Neural crest cell (in vitro differentiated cells): ENCODE measurements at regions not wholly inside any gene's neighbourhood (a gene's known extent, or its start where the extent isn't known, plus 50 kb on each side); places are given as distances from the start of the nearest gene placed in this dataset.

Source experiments
- DNase-seq: peaks from one replicate; pipeline ENCODE4 v3.0.0; 2021; ENCODE audit warnings: low read depth, mixed read lengths, low spot score
- H3K27ac Mint-ChIP-seq: one replicate; pipeline ENCODE4 v1.8.0; 2021; ENCODE audit warnings: mild to moderate bottlenecking, mixed read lengths; ENCODE audit not compliant: unreplicated experiment
- H3K27me3 Mint-ChIP-seq: 2 replicates; pipeline ENCODE4 v1.8.0; 2021; ENCODE audit warnings: low read depth, mild to moderate bottlenecking, mixed read lengths
- H3K36me3 Mint-ChIP-seq: 2 replicates; pipeline ENCODE4 v1.8.0; 2021; ENCODE audit warnings: low read depth, mild to moderate bottlenecking, mixed read lengths
- H3K4me1 Mint-ChIP-seq: 2 replicates; pipeline ENCODE4 v1.8.0; 2021; ENCODE audit warnings: mixed read lengths
- H3K4me3 Mint-ChIP-seq: one replicate; pipeline ENCODE4 v1.8.0; 2021; ENCODE audit warnings: mild to moderate bottlenecking, mixed read lengths
- H3K9me3 Mint-ChIP-seq: 2 replicates; pipeline ENCODE4 v1.8.0; 2021; ENCODE audit warnings: mixed read lengths
- CTCF ChIP-seq: fragments of 200-600 bp; sonication (generic); conservative IDR thresholded peaks from 2 replicates; pipeline ENCODE4 v1.5.0; 2021; ENCODE audit warnings: antibody characterized with exemption, mild to moderate bottlenecking

GRCh38 chr17:5948811-5949210 is 121.4 kb upstream of the WSCD1 start:
- Mint-ChIP-seq H3K36me3 (no peaks in the 10 kb centered on the region), H3K4me1 (peaks cover 6% of the 10 kb centered on the region), H3K27me3 (peaks cover 8% of the 10 kb centered on the region), H3K9me3 (peaks cover 11% of the 10 kb centered on the region), H3K27ac (no peak overlapping the region), H3K4me3 (no peak overlapping the region)
- no peak for TF ChIP-seq CTCF
- no peak for DNase-seq

GRCh38 chr17:5950878-5951277 is 119.3 kb upstream of the WSCD1 start:
- Mint-ChIP-seq H3K4me1 (peaks cover 6% of the 10 kb centered on the region), H3K9me3 (peaks cover 12% of the 10 kb centered on the region), H3K27ac (no peak overlapping the region), H3K36me3 (no peaks in the 10 kb centered on the region), H3K4me3 (no peak overlapping the region), H3K27me3 (peaks cover 8% of the 10 kb centered on the region)
- DNase-seq: no peak
- TF ChIP-seq CTCF: no peak

- Mint-ChIP-seq H3K9me3 (peaks cover 10% of the 10 kb centered on the region), H3K4me3 (no peak overlapping the region), H3K36me3 (no peaks in the 10 kb centered on the region), H3K27ac (peak overlapping the region; percentile 46), H3K4me1 (peaks cover 6% of the 10 kb centered on the region), H3K27me3 (peaks cover 8% of the 10 kb centered on the region)
- DNase-seq: no peak
- TF ChIP-seq CTCF: no peak
Observed at GRCh38 chr17:5951912-5952311, 118.3 kb upstream of the WSCD1 start.

GRCh38 chr17:5952518-5952917 is 117.7 kb upstream of the WSCD1 start:
- Mint-ChIP-seq H3K9me3 (peaks cover 10% of the 10 kb centered on the region), H3K4me1 (peaks cover 6% of the 10 kb centered on the region), H3K27me3 (peaks cover 8% of the 10 kb centered on the region), H3K27ac (no peak overlapping the region), H3K4me3 (no peak overlapping the region), H3K36me3 (no peaks in the 10 kb centered on the region)
- DNase-seq: no peak
- TF ChIP-seq CTCF: no peak

- DNase-seq: no peak
- no peaks in the 10 kb centered on the region for H3K27me3 Mint-ChIP-seq
- no peaks in the 10 kb centered on the region for H3K36me3 Mint-ChIP-seq
- H3K4me1 Mint-ChIP-seq: peaks cover 7% of the 10 kb centered on the region
- no peak overlapping the region for H3K4me3 Mint-ChIP-seq
- H3K9me3 Mint-ChIP-seq: peaks cover 8% of the 10 kb centered on the region
- no peak for TF ChIP-seq CTCF
- H3K27ac Mint-ChIP-seq: no peak overlapping the region
Observed at GRCh38 chr17:5955764-5956163, 114.4 kb upstream of the WSCD1 start.

GRCh38 chr17:5958850-5959249 is 111.3 kb upstream of the WSCD1 start:
- H3K4me1 Mint-ChIP-seq: peaks cover 3% of the 10 kb centered on the region
- H3K36me3 Mint-ChIP-seq: no peaks in the 10 kb centered on the region
- H3K27ac Mint-ChIP-seq: peak overlapping the region; percentile 62
- H3K4me3 Mint-ChIP-seq: no peak overlapping the region
- H3K9me3 Mint-ChIP-seq: peaks cover 8% of the 10 kb centered on the region
- peaks cover 2% of the 10 kb centered on the region for H3K27me3 Mint-ChIP-seq
- no peak for DNase-seq
- TF ChIP-seq CTCF: no peak
